Pancreas (tissue), 10 donors: ENCODE measurements at regions not wholly inside any gene's neighbourhood (a gene's known extent, or its start where the extent isn't known, plus 50 kb on each side); places are given as distances from the start of the nearest gene placed in this dataset.
"Not testable (repeated sequence)": the region's sequence is repeated elsewhere in the genome, so short reads cannot be mapped to it uniquely, and the experiment has no call there.

ENCODE experiments used
- ATAC-seq, 4 donors: fragments of 200-7000 bp; cut with Tn5 transposase; one replicate each; pipeline versions ENCODE4 v1.8.0 to v1.9.1; 2020; ENCODE audit warnings: mild to moderate bottlenecking in 4 of 4, moderate library complexity in 4 of 4
- DNase-seq, 6 donors: peaks; one replicate each; pipeline ENCODE4 v3.0.0-alpha.2; 2020
- FAIRE-seq: peaks from 2 replicates; lab custom pipeline; 2012; peaks lifted over from hg19 to GRCh38; lab: Jason Lieb, UNC
- H3K27ac ChIP-seq, 4 donors: fragments of 200-600 bp; sonication (generic); 1 replicate in 3 of 4; 2 replicates in 1 of 4; pipeline versions ENCODE4 v1.5.0 to v1.8.0; 2020
- H3K27me3 ChIP-seq, 4 donors: fragments of 200-600 bp; one replicate each; pipeline ENCODE4 v1.8.0; 2021
- H3K36me3 ChIP-seq, 3 donors: fragments of 200-600 bp; sonication (generic) in 1 of 3; one replicate each; pipeline versions ENCODE4 v1.5.0 to v1.8.0; 2020 to 2021
- H3K4me1 ChIP-seq, 3 donors: fragments of 200-600 bp; one replicate each; pipeline ENCODE4 v1.8.0; 2021
- H3K4me3 ChIP-seq, 4 donors: fragments of 200-600 bp; sonication (generic) in 2 of 4; one replicate each; pipeline versions ENCODE4 v1.5.0 to v1.8.0; 2020 to 2021
- H3K9me3 ChIP-seq, 4 donors: fragments of 200-600 bp; one replicate each; pipeline ENCODE4 v1.8.0; 2021
- CTCF ChIP-seq, 4 donors: fragments of 200-600 bp; sonication (generic) in 3 of 4; IDR thresholded peaks; one replicate each; pipeline versions ENCODE4 v1.5.0 to v1.8.0; 2021; ENCODE audit warnings: antibody characterized with exemption in 4 of 4
- WGBS, 2 donors: extraction: QIAGEN DNeasy Blood & Tissue Kit; methylation state at CpG; one replicate each; pipeline ENCODE4 v1.1.7; 2013; 5-methylcytosine and 5-hydroxymethylcytosine counted together
- intact Hi-C, 3 donors: fragments of 100-400 bp; cut with DNase I; formaldehyde crosslinking; loops; one replicate each; pipeline versions ENCODE4 v1.11.1 to v1.14.2; 2022
- donor health status: healthy with polysubstance abuse.
- donor health status: DM: no; HTN: no; CAD: no; lungs with moderate emphysema.
- donor health status: DM: no; HTN: no; CAD: no.
- donor health status: control.
- donor health status: control.
- donor health status: Bipolar disorder and iron deficiency.
- donor health status: DM: yes; HTN: yes; CAD: no.
- donor health status: DM: no; HTN: no; CAD: no.
- donor health status: DM: no; HTN: no; CAD: no.
- donor health status: DM: yes; HTN: yes; CAD: no.

- ATAC-seq (no peak), FAIRE-seq (no peak), DNase-seq (no peak)
- intact Hi-C loops: no loop called here
- Histone ChIP-seq H3K27ac (no peak overlapping the region), H3K27me3 (no peaks in the 10 kb centered on the region), H3K4me1 (peaks cover 18 to 29% (median 28%) of the 10 kb centered on the region in 3 donors), H3K36me3 (no peaks in the 10 kb centered on the region), H3K9me3 (no peaks in the 10 kb centered on the region), H3K4me3 (no peak overlapping the region)
- no peak for TF ChIP-seq CTCF (IDR thresholded peaks at IDR 0.05)
These were observed 54.3 kb upstream of the ERO1B start for GRCh38 chr1:236336084-236336483.

- H3K27me3 ChIP-seq, FAIRE-seq, H3K27ac ChIP-seq, H3K36me3 ChIP-seq, intact Hi-C loops, H3K4me3 ChIP-seq, ATAC-seq, DNase-seq, H3K9me3 ChIP-seq: not testable (repeated sequence)
- 96 to 97% methylated on average over 6 of the region's 6 CpGs for WGBS, 2 donors
- H3K4me1 ChIP-seq: peaks cover 18 to 30% (median 28%) of the 10 kb centered on the region in 3 donors
These were observed 53.9 kb upstream of the ERO1B start for GRCh38 chr1:236335633-236336032.

- 88 to 93% methylated on average over 10 of the region's 10 CpGs for WGBS, 2 donors
- no peak for FAIRE-seq
These were observed 53.3 kb upstream of the ERO1B start for GRCh38 chr1:236334893-236335545.

GRCh38 chr1:236332092-236332758, 50.5 kb upstream of the ERO1B start:
- H3K27ac ChIP-seq: peak overlapping the region; percentile 59 to 88 (median 76)
- no peak for TF ChIP-seq CTCF (IDR thresholded peaks at IDR 0.05)
- peaks cover 20 to 48% (median 36%) of the 10 kb centered on the region in 3 donors for H3K4me1 ChIP-seq
- WGBS, 2 donors: 35 to 45% methylated on average over 16 of the region's 16 CpGs
- ATAC-seq (peak; percentile 33 to 55 (median 38)), DNase-seq (peak in 3 of 6 donors; percentile 31 to 44 (median 39)), FAIRE-seq (no peak)
- H3K27me3 ChIP-seq: no peaks in the 10 kb centered on the region
- no peaks in the 10 kb centered on the region for H3K36me3 ChIP-seq
- no peaks in the 10 kb centered on the region for H3K9me3 ChIP-seq
- intact Hi-C loops: no loop called here
- H3K4me3 ChIP-seq: no peak overlapping the region

More at GRCh38 chr1:236334893-236335545, 53.3 kb upstream of the ERO1B start:
- Histone ChIP-seq H3K4me1 (peaks cover 20 to 34% (median 30%) of the 10 kb centered on the region in 3 donors), H3K36me3 (no peaks in the 10 kb centered on the region), H3K4me3 (no peak overlapping the region), H3K9me3 (no peaks in the 10 kb centered on the region), H3K27ac (no peak overlapping the region), H3K27me3 (no peaks in the 10 kb centered on the region)
- DNase-seq (no peak), ATAC-seq (no peak)
- TF ChIP-seq CTCF (IDR thresholded peaks at IDR 0.05): no peak
- intact Hi-C loops: no loop called here
